HFFc6 (cell line): ENCODE measurements at regions not wholly inside any gene's neighbourhood (a gene's known extent, or its start where the extent isn't known, plus 50 kb on each side); places are given as distances from the start of the nearest gene placed in this dataset.

Experiments used
- DNase-seq: peaks from one replicate; pipeline ENCODE4 v3.0.0-alpha.2; 2018
- H3K27ac Mint-ChIP-seq: 2 replicates; pipeline ENCODE4 v1.8.0; 2020; ENCODE audit warnings: mild to moderate bottlenecking, mixed read lengths
- H3K27me3 Mint-ChIP-seq: 2 replicates; pipeline ENCODE4 v1.8.0; 2021; ENCODE audit warnings: mild to moderate bottlenecking, moderate library complexity, mixed read lengths; ENCODE audit not compliant: insufficient read depth
- H3K36me3 Mint-ChIP-seq: 2 replicates; pipeline ENCODE4 v1.8.0; 2021; ENCODE audit warnings: low read depth, mixed read lengths
- H3K4me1 Mint-ChIP-seq: 2 replicates; pipeline ENCODE4 v1.8.0; 2020; ENCODE audit warnings: low read depth, mixed read lengths
- H3K4me3 Mint-ChIP-seq: 2 replicates; pipeline ENCODE4 v1.8.0; 2020; ENCODE audit warnings: mild to moderate bottlenecking, moderate library complexity, mixed read lengths
- H3K9me3 Mint-ChIP-seq: 2 replicates; pipeline ENCODE4 v1.8.0; 2020; ENCODE audit warnings: mild to moderate bottlenecking, mixed read lengths
- TF ChIP-seq, protein P1 (sequence below): fragments of 200-600 bp; sonication (generic); IDR thresholded peaks from 2 replicates; pipeline ENCODE4 v1.5.0; 2021; ENCODE audit warnings: antibody characterized with exemption, mild to moderate bottlenecking

DNA sequence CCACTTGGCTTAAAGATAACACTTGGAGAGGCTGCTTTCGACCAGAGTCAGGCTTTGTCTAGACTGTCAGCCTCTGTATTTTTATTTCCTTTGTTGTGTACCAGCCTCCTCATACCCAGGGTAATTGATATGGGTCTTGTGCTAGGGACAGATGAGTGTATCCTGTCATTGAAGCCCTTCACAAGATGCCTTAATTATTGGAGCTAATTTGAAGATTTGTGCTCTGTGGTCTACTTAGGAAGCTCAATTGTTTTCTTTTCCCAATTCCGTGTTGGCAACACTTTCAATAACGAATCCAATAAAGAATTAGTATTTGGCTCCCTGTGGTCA is 60.5 kb upstream of the DPH6 start:
- H3K36me3 Mint-ChIP-seq = no peaks in the 10 kb centered on the region
- H3K9me3 Mint-ChIP-seq = no peaks in the 10 kb centered on the region
- DNase-seq = no peak
- H3K4me3 Mint-ChIP-seq = no peak overlapping the region
- peaks cover 10% of the 10 kb centered on the region for H3K4me1 Mint-ChIP-seq
- no peak overlapping the region for H3K27ac Mint-ChIP-seq
- H3K27me3 Mint-ChIP-seq = no peaks in the 10 kb centered on the region
- TF ChIP-seq, protein P1, sequence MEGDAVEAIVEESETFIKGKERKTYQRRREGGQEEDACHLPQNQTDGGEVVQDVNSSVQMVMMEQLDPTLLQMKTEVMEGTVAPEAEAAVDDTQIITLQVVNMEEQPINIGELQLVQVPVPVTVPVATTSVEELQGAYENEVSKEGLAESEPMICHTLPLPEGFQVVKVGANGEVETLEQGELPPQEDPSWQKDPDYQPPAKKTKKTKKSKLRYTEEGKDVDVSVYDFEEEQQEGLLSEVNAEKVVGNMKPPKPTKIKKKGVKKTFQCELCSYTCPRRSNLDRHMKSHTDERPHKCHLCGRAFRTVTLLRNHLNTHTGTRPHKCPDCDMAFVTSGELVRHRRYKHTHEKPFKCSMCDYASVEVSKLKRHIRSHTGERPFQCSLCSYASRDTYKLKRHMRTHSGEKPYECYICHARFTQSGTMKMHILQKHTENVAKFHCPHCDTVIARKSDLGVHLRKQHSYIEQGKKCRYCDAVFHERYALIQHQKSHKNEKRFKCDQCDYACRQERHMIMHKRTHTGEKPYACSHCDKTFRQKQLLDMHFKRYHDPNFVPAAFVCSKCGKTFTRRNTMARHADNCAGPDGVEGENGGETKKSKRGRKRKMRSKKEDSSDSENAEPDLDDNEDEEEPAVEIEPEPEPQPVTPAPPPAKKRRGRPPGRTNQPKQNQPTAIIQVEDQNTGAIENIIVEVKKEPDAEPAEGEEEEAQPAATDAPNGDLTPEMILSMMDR = no peak

DNA sequence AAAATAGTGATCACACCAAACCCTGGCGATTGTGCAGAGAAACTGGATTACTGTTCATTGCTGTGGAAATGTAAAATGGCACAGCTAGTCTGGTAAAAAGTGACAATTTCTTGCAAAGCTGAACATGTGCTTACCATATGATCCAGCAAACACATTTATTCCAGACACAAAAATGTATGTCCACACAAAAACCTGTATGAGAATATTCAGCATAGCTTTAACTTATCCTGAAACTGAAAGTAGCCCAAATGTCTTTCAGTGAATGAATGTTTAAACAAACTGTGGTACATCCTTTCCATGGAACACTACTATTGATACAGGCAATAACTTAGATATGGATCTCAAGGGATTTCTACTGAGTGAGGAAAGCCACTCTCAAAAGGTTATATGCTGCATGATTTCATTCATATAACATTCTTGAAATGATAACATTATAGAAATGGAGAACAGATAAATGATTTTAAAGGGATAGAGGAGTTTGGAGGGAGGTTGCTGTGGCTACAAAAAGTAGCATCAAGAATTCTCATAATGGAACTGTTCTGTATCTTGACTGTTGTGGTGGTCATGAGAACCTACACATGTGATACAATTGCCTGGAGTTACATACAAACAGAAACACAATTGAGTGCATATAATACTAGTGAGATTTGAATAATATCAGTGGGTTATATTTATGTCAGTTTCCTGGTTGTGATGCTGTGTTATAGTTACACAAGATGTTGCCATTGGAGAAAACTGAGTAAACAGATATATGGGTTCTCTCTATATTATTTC is 70.7 kb upstream of the DPH6 start:
- no peaks in the 10 kb centered on the region for H3K4me1 Mint-ChIP-seq
- no peaks in the 10 kb centered on the region for H3K9me3 Mint-ChIP-seq
- TF ChIP-seq, protein P1 = no peak
- no peak for DNase-seq
- no peak overlapping the region for H3K4me3 Mint-ChIP-seq
- H3K36me3 Mint-ChIP-seq = no peaks in the 10 kb centered on the region
- H3K27me3 Mint-ChIP-seq = no peaks in the 10 kb centered on the region
- H3K27ac Mint-ChIP-seq = no peak overlapping the region

DNA sequence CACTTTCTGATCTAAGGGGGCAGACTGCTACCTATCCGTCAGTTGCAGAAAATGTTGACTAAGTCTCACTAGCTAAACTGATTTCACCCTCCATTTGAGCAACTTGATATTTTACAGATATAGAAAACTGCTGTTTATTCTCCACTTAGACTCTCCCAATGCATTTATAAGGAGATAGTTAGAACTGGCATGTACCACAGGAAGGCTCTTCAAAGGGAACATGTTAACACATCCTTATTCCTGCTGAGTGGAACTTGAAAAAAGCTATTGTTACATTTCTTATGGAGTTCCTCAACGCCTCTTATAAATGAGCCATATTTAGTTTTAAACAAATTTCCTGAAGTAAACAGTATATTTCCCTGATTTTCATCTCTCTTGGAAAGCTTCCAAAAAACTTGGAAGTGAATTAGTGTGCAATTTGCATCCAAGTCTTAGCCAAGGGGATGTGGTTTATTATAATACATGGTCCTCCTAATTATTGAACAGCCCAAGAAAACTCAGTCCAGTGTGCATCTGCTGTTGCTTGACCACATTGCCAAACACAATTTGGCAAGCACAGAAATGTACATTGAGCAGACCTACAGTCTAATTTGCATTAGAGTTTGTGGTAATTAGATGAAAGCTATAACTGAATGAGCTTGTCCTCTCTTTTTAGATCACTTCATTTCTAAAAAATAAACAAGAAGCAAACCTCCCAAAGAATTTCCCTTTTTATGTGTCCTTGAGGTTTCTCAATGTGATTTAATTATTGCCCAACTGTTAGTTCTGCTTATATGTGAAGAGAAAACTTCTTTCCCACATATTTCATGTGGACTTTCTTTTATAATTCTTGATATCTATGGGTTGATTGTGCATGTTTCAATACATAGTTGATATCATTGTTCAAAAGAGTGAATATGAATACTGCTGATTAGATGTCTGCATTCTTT is 72.6 kb upstream of the DPH6 start:
- no peak for DNase-seq
- no peaks in the 10 kb centered on the region; the same call in 1 of the 2 replicates for H3K4me1 Mint-ChIP-seq
- H3K27ac Mint-ChIP-seq = no peak overlapping the region
- TF ChIP-seq, protein P1 = no peak
- no peaks in the 10 kb centered on the region for H3K36me3 Mint-ChIP-seq
- H3K27me3 Mint-ChIP-seq = no peaks in the 10 kb centered on the region
- H3K9me3 Mint-ChIP-seq = no peaks in the 10 kb centered on the region
- H3K4me3 Mint-ChIP-seq = no peak overlapping the region

DNA sequence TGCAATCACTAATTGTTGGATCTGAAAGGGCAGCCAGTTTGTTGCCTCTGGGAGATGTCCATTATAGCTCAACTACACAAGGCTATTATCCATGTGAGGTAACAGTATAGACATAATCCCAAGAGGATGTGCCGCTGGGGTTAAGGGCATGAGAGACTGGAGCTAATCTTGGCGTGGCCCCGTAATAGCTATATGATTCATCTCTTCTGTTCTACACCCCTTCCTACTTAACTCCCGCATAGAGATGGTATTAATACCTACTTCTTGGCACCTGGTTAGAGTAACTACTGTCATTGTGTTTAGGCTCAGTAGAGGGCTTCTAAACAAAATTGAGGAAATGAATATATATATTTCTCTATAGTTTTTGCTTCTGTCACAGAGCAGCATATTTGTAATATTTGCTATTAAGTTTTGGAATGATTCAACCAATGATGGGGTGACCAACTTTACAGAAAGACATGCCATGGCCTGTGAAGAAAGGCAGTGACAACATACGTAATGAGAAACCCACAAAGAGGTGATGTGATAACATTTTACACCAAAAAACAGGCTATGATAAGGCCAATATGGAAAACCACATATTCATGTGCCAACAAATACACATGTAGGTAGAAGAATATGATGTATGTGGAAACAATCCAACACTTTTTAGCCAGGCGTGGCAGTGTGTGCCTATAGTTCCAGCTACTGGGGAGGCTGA is 76.8 kb upstream of the DPH6 start:
- Mint-ChIP-seq H3K27ac (no peak overlapping the region), H3K4me1 (peaks cover 25% of the 10 kb centered on the region), H3K36me3 (no peaks in the 10 kb centered on the region), H3K9me3 (no peaks in the 10 kb centered on the region), H3K4me3 (no peak overlapping the region), H3K27me3 (no peaks in the 10 kb centered on the region)
- TF ChIP-seq, protein P1 = no peak
- no peak for DNase-seq

DNA sequence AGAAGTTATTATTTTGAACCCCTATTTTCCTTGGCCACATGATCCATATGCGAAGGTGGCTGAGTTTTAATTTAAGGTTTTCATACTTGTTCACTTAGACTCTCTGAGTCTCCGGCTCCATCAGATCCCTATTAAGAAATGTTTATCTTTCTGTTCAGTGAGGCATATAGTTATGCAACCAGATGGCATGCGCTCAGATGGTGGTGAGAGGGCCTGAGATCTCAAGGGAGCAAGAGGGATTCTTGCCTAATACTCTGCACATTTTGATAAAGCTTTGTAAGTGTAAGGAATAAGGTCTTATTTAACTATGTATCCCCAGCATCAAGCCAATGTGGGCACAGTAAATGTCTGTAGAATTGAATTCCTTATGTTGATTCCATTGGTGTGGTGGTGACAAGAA is 78.9 kb upstream of the DPH6 start:
- H3K4me3 Mint-ChIP-seq = no peak overlapping the region
- H3K27ac Mint-ChIP-seq = no peak overlapping the region
- TF ChIP-seq, protein P1 = no peak
- H3K9me3 Mint-ChIP-seq = no peaks in the 10 kb centered on the region
- H3K36me3 Mint-ChIP-seq = no peaks in the 10 kb centered on the region
- peak; percentile 55 for DNase-seq
- peaks cover 25% of the 10 kb centered on the region for H3K4me1 Mint-ChIP-seq
- H3K27me3 Mint-ChIP-seq = no peaks in the 10 kb centered on the region; the same call in 1 of the 2 replicates
